GM19468 (cell line): ENCODE measurements at regions not wholly inside any gene's neighbourhood (a gene's known extent, or its start where the extent isn't known, plus 50 kb on each side); places are given as distances from the start of the nearest gene placed in this dataset.

ENCODE experiments used
- ATAC-seq: cut with Tn5 transposase; IDR thresholded peaks from one replicate; pipeline ENCODE4 v1.9.1; 2021; ENCODE audit warnings: mild to moderate bottlenecking, moderate library complexity, moderate number of reproducible peaks; ENCODE audit not compliant: unreplicated experiment; ENCODE audit errors: extremely low read depth

GRCh38 chr10:29925771-29926692 is 133.4 kb downstream of the JCAD start:
- no peak for ATAC-seq

- no peak for ATAC-seq
These were observed 134.9 kb downstream of the JCAD start for GRCh38 chr10:29924436-29924835.

GRCh38 chr10:29923416-29923965 is 135.9 kb downstream of the JCAD start:
- ATAC-seq: no peak

GRCh38 chr10:29922892-29923291 is 136.5 kb downstream of the JCAD start:
- no peak for ATAC-seq

GRCh38 chr10:29922226-29922625 is 137.2 kb downstream of the JCAD start:
- ATAC-seq: no peak

GRCh38 chr10:29921071-29921446 is 138.3 kb downstream of the JCAD start:
- no peak for ATAC-seq

GRCh38 chr10:29920408-29921070 is 138.8 kb downstream of the JCAD start:
- ATAC-seq: no peak

- no peak for ATAC-seq
These were observed 140.6 kb downstream of the JCAD start for GRCh38 chr10:29918623-29919400.

- ATAC-seq: no peak
These were observed 142.1 kb downstream of the JCAD start for GRCh38 chr10:29917311-29917710.

- no peak for ATAC-seq
These were observed 142.7 kb downstream of the JCAD start for GRCh38 chr10:29916669-29917068.

GRCh38 chr10:29914986-29915785 is 144.2 kb downstream of the JCAD start:
- no peak for ATAC-seq

- ATAC-seq: no peak
These were observed 150.4 kb downstream of the JCAD start for GRCh38 chr10:29908962-29909361.

- ATAC-seq: no peak
These were observed 158.5 kb downstream of the JCAD start for GRCh38 chr10:29900865-29901264.

GRCh38 chr10:29897999-29898716 is 161.2 kb downstream of the JCAD start:
- no peak for ATAC-seq

- no peak for ATAC-seq
These were observed 162.0 kb downstream of the JCAD start for GRCh38 chr10:29897430-29897829.

GRCh38 chr10:29896053-29896452 is 163.3 kb downstream of the JCAD start:
- no peak for ATAC-seq

GRCh38 chr10:29895456-29895855 is 163.9 kb downstream of the JCAD start:
- no peak for ATAC-seq

- ATAC-seq: no peak
These were observed 171.1 kb downstream of the JCAD start for GRCh38 chr10:29888321-29888720.

GRCh38 chr10:29886299-29886698 is 173.1 kb downstream of the JCAD start:
- no peak for ATAC-seq
